Upper lobe of left lung (tissue), 6 donors: ENCODE measurements at regions not wholly inside any gene's neighbourhood (a gene's known extent, or its start where the extent isn't known, plus 50 kb on each side); places are given as distances from the start of the nearest gene placed in this dataset.

Experiments
- ATAC-seq, 2 donors: fragments of 200-7000 bp; cut with Tn5 transposase; one replicate each; pipeline ENCODE4 v1.9.1; 2022; ENCODE audit warnings: mild to moderate bottlenecking in 2 of 2, moderate library complexity in 2 of 2; ENCODE audit not compliant: low FRiP score in 2 of 2
- DNase-seq, 2 donors: peaks; one replicate each; pipeline ENCODE4 v3.0.0-alpha.2; 2019 to 2020
- H3K27ac ChIP-seq, 4 donors: fragments of 200-600 bp; sonication (generic); one replicate each; pipeline ENCODE4 v1.5.1; 2016 to 2019
- H3K27me3 ChIP-seq, 4 donors: fragments of 200-600 bp; sonication (generic); one replicate each; pipeline ENCODE4 v1.5.1; 2017 to 2019
- H3K36me3 ChIP-seq, 4 donors: fragments of 200-600 bp; sonication (generic); one replicate each; pipeline ENCODE4 v1.5.1; 2016 to 2019
- H3K4me1 ChIP-seq, 4 donors: fragments of 200-600 bp; sonication (generic); one replicate each; pipeline ENCODE4 v1.5.1; 2018 to 2019
- H3K4me3 ChIP-seq, 4 donors: fragments of 200-600 bp; sonication (generic); one replicate each; pipeline ENCODE4 v1.5.1; 2017 to 2019; ENCODE audit warnings: mild to moderate bottlenecking in 2 of 4, moderate library complexity in 1 of 4
- H3K9me3 ChIP-seq, 4 donors: fragments of 200-600 bp; sonication (generic); one replicate each; pipeline ENCODE4 v1.5.1; 2018 to 2019
- CTCF ChIP-seq, 6 experiments: fragments of 450-650 bp in 4 of 6; fragments of 200-600 bp in 2 of 6; sonication (generic) in 2 of 6; IDR thresholded peaks; one replicate each; pipeline ENCODE4 v1.5.1; 2016 to 2019; ENCODE audit warnings: antibody characterized with exemption in 6 of 6
- EP300 ChIP-seq, 4 donors: sonication (generic); formaldehyde crosslinking; IDR thresholded peaks; one replicate each; pipeline ENCODE4 v1.5.1; 2017; ENCODE audit warnings: antibody characterized with exemption in 4 of 4, control low read depth in 2 of 4
- POLR2A ChIP-seq, 4 donors: fragments of 450-650 bp; IDR thresholded peaks; one replicate each; pipeline ENCODE4 v1.5.1; 2016 to 2017; ENCODE audit warnings: antibody characterized with exemption in 4 of 4, mild to moderate bottlenecking in 2 of 4
- POLR2AphosphoS5 ChIP-seq, 2 donors: sonication (generic); formaldehyde crosslinking; IDR thresholded peaks; one replicate each; pipeline ENCODE4 v1.5.1; 2017; ENCODE audit warnings: antibody characterized with exemption in 2 of 2
- WGBS, 2 donors: methylation state at CpG; one replicate each; pipeline ENCODE4 v1.1.5; 2017 to 2018; 5-methylcytosine and 5-hydroxymethylcytosine counted together
- donor health status: DM: no; HTN: no; CAD: no; lungs with moderate emphysema.
- donor health status: DM: no; HTN: yes; CAD: no; lungs with severe emphysema.

DNA sequence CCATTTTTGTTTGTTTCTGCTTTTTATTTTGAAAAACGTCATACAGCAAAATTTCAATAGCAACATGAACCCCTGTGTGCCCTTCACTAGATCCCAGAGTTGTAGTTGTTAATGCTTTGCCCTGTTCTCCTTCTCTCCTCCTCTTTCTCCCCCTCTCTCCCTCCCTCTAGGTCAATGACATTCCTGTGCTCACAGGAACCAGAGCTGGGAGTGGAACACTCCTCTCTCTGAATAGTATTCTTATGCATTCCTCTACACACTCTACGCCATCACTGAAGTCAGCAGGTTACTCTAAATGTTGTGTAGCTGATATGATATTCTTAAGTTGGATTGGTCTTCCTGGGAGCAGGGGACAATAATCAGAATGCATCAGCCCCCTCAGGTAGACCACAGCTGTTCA is 243.4 kb downstream of the SYK start:
- no peak overlapping the region for H3K4me3 ChIP-seq
- H3K27me3 ChIP-seq, result no peaks in the 10 kb centered on the region
- no peaks in the 10 kb centered on the region for H3K36me3 ChIP-seq
- 69 to 79% methylated on average over 2 of the region's 2 CpGs for WGBS, 2 donors
- H3K4me1 ChIP-seq, result peaks cover 0 to 15% (median 0%) of the 10 kb centered on the region in 4 donors
- no peak overlapping the region for H3K27ac ChIP-seq
- no peak for TF ChIP-seq EP300 (IDR thresholded peaks at IDR 0.05)
- TF ChIP-seq POLR2A (IDR thresholded peaks at IDR 0.05), result no peak
- no peak for TF ChIP-seq POLR2AphosphoS5 (IDR thresholded peaks at IDR 0.05)
- no peak for TF ChIP-seq CTCF (IDR thresholded peaks at IDR 0.05)
- DNase-seq (no peak), ATAC-seq (peak; percentile 8 to 81)
- H3K9me3 ChIP-seq, result no peaks in the 10 kb centered on the region

- Histone ChIP-seq H3K27ac (no peak overlapping the region), H3K27me3 (no peaks in the 10 kb centered on the region)
- 45 to 47% methylated on average over 5 of the region's 5 CpGs for WGBS, 2 donors
Observed at GRCh38 chr9:91047529-91047928, 245.9 kb downstream of the SYK start.

DNA sequence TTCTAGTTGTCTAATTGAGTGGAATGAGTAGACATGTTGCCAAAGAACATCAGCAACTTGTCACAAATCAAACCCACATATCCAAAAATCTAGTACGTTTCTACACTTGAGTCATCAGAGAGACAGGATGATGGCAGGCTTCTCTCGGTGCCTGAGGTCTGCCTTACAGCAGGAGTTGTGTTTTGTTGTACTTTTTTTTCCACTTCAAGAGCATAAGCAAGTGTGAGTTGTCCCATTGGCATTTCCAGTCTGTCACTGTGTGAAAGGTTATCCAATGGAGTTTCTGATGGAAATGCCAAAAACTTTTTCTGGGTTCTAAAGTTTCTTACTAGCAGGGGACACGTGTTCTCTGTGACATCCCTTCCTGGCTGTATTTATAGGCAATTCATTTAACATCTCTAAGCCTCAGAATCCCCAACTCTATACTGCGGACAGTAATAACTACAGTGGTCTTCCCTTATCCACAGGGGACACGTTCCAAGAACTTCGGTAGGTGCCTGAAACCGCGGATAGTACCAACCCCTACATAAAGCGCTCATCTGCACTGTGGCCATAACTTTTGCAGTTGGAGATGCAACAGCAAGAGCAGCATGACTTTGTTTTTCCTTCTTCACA is 246.5 kb downstream of the SYK start:
- Histone ChIP-seq H3K27me3 (no peaks in the 10 kb centered on the region), H3K4me1 (peaks cover 0 to 14% (median 0%) of the 10 kb centered on the region in 4 donors), H3K9me3 (no peaks in the 10 kb centered on the region), H3K27ac (no peak overlapping the region), H3K4me3 (no peak overlapping the region), H3K36me3 (no peaks in the 10 kb centered on the region)
- no peak for ATAC-seq
- WGBS, 2 donors, result 80 to 83% methylated on average over 9 of the region's 9 CpGs
- no peak for DNase-seq
- TF ChIP-seq EP300 (IDR thresholded peaks at IDR 0.05) (no peak), POLR2AphosphoS5 (IDR thresholded peaks at IDR 0.05) (no peak), CTCF (IDR thresholded peaks at IDR 0.05) (no peak), POLR2A (IDR thresholded peaks at IDR 0.05) (no peak)

More at GRCh38 chr9:91047529-91047928, 245.9 kb downstream of the SYK start:
- no peaks in the 10 kb centered on the region for H3K36me3 ChIP-seq
- no peak for TF ChIP-seq EP300 (IDR thresholded peaks at IDR 0.05)
- TF ChIP-seq POLR2AphosphoS5 (IDR thresholded peaks at IDR 0.05), result no peak
- TF ChIP-seq CTCF (IDR thresholded peaks at IDR 0.05), result no peak
- no peak for TF ChIP-seq POLR2A (IDR thresholded peaks at IDR 0.05)
- no peak for DNase-seq
- H3K4me1 ChIP-seq, result peaks cover 0 to 15% (median 0%) of the 10 kb centered on the region in 4 donors
- no peak overlapping the region for H3K4me3 ChIP-seq
- no peak for ATAC-seq
- no peaks in the 10 kb centered on the region for H3K9me3 ChIP-seq

GRCh38 chr9:91048749-91049148 is 247.1 kb downstream of the SYK start:
- DNase-seq, result no peak
- H3K4me1 ChIP-seq, result peaks cover 0 to 7% (median 0%) of the 10 kb centered on the region in 4 donors
- H3K27me3 ChIP-seq, result no peaks in the 10 kb centered on the region
- ATAC-seq, result no peak
- no peak overlapping the region for H3K4me3 ChIP-seq
- no peak overlapping the region for H3K27ac ChIP-seq
- TF ChIP-seq POLR2A (IDR thresholded peaks at IDR 0.05) (no peak), EP300 (IDR thresholded peaks at IDR 0.05) (no peak), POLR2AphosphoS5 (IDR thresholded peaks at IDR 0.05) (no peak), CTCF (IDR thresholded peaks at IDR 0.05) (no peak)
- WGBS, 2 donors, result 63 to 72% methylated on average over 2 of the region's 2 CpGs
- no peaks in the 10 kb centered on the region for H3K36me3 ChIP-seq
- H3K9me3 ChIP-seq, result no peaks in the 10 kb centered on the region

GRCh38 chr9:91053824-91054223 is 252.2 kb downstream of the SYK start:
- DNase-seq (no peak), ATAC-seq (no peak)
- Histone ChIP-seq H3K36me3 (no peaks in the 10 kb centered on the region), H3K4me1 (peaks cover 0 to 6% (median 2%) of the 10 kb centered on the region in 4 donors), H3K27ac (no peak overlapping the region), H3K9me3 (no peaks in the 10 kb centered on the region), H3K4me3 (no peak overlapping the region), H3K27me3 (no peaks in the 10 kb centered on the region)
- 91 to 93% methylated on average over 2 of the region's 2 CpGs for WGBS, 2 donors
- TF ChIP-seq POLR2AphosphoS5 (IDR thresholded peaks at IDR 0.05) (no peak), CTCF (IDR thresholded peaks at IDR 0.05) (no peak), POLR2A (IDR thresholded peaks at IDR 0.05) (no peak), EP300 (IDR thresholded peaks at IDR 0.05) (no peak)
